Caki2 (cell line): ENCODE measurements at regions not wholly inside any gene's neighbourhood (a gene's known extent, or its start where the extent isn't known, plus 50 kb on each side); places are given as distances from the start of the nearest gene placed in this dataset.
"Not testable (repeated sequence)": the region's sequence is repeated elsewhere in the genome, so short reads cannot be mapped to it uniquely, and the experiment has no call there.

ENCODE experiments used
- DNase-seq: peaks from one replicate; pipeline ENCODE4 v3.0.0-alpha.2; 2015; ENCODE audit warnings: low read depth
- in situ Hi-C: cut with HindIII; loops from 2 replicates; pipeline ENCODE4 v1.10.0; 2016; ENCODE audit warnings: low sequenced_read_pairs, low pct_unique_long_range_greater_than_20kb, mixed read lengths

GRCh38 chr18:23311351-23312121 is 141.6 kb upstream of the RIOK3 start:
- in situ Hi-C loops: no loop called here
- no peak for DNase-seq

GRCh38 chr18:23313379-23313778 is 139.7 kb upstream of the RIOK3 start:
- DNase-seq: no peak
- in situ Hi-C loops: no loop called here

- in situ Hi-C loops: no loop called here
- no peak for DNase-seq
These were observed 138.4 kb upstream of the RIOK3 start for GRCh38 chr18:23314672-23315071.

GRCh38 chr18:23316316-23316715 is 136.8 kb upstream of the RIOK3 start:
- DNase-seq: no peak
- in situ Hi-C loops: no loop called here

DNA sequence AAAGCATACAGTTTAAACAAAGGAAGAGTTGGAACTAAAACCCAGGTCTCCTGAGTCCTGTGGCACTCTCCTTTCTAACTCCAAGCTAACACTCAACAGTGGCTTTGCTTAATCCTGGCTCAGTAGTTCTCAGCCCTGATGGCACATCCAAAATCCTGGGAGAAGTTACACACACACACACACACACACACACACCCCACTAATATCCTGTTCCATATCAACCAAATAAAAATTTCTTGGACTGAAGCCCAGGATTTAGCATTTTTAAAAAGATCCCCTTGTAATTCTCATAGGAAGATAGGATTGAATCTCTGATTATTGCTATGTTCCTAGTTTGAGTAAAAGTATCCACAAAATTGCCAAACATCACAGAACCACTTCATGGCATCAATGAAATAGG is 136.1 kb upstream of the RIOK3 start:
- in situ Hi-C loops: no loop called here
- DNase-seq: no peak

GRCh38 chr18:23317975-23318675 is 135.0 kb upstream of the RIOK3 start:
- in situ Hi-C loops: no loop called here
- no peak for DNase-seq

DNA sequence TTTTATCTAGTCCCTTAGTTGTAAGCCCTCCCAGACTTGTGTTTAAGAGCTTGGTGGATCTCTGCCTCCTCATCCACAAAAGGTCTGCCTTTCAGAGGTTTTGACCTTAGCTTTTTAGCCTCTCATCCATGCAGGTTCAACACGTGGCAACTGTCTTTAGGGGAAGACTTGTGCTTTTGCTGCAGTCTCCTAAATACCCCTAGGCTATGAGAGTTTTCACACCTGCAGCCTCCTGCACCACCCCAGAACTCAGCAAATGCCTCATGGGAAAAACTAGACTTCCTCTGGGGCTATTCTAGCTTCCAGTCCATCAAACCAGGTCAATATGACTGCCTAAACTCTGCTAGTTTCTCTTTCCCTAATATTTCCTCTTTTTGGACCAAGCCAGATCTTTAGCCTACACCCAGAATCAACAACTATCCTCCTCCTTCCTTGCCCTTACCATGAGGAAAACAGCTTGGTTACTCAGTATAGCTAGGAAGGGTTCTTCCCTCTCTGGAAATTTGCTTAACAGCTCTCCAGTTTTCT is 132.3 kb upstream of the RIOK3 start:
- DNase-seq: no peak
- in situ Hi-C loops: no loop called here

GRCh38 chr18:23321996-23322395 is 131.1 kb upstream of the RIOK3 start:
- no peak for DNase-seq
- in situ Hi-C loops: no loop called here

DNA sequence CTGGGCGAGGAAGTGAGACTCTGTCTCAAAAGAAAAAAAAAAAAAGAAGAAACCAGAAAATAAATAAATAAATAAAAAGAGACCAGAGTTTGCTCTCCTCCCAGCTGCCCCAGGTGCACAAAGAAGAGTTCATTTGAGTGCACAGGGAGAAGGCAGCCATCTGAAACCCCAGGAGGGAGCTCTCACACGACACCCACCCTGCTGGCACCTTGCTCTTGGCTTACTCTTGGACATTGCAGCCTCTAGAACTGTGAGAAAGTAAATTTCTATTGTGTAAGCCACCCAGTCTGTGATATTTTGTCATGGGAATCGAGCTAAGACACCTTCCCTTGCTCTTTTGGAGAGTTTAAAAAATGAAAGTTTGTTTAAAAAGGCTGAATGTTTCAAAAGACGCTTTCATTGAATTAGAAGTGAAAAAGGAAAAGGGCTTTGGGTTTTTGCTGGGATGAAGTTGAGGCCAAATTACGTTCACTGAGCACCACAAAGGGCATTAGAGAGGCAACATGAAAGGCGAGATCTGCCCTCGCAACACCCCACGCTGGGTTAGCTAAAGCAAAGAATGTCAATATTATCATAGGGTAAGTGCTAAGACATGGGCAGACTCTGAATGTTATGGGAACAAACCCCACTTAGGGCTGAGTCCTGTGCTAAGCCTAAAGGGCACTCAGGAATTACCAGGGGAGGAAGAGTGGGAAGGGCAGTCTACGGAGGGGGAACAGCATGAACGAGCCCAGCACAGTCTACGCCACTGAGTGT is 128.9 kb upstream of the RIOK3 start:
- in situ Hi-C loops: no loop called here
- no peak for DNase-seq

GRCh38 chr18:23324861-23325260 is 128.2 kb upstream of the RIOK3 start:
- in situ Hi-C loops: no loop called here
- no peak for DNase-seq

DNA sequence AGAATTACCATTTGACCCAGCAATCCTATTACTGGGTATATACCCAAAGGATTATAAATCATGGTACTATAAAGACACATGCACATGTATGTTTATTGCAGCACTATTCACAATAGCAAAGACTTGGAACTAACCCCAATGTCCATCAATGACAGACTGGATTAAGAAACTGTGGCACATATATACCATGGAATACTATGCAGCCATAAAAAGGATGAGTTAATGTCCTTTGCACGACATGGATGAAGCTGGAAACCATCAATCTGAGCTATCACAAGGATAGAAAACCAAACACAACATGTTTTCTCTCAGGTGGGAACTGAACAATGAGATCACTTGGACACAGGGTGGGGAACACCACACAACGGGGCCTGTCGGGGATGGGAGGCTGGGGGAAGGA is 123.4 kb upstream of the RIOK3 start:
- DNase-seq, in situ Hi-C loops: not testable (repeated sequence)

DNA sequence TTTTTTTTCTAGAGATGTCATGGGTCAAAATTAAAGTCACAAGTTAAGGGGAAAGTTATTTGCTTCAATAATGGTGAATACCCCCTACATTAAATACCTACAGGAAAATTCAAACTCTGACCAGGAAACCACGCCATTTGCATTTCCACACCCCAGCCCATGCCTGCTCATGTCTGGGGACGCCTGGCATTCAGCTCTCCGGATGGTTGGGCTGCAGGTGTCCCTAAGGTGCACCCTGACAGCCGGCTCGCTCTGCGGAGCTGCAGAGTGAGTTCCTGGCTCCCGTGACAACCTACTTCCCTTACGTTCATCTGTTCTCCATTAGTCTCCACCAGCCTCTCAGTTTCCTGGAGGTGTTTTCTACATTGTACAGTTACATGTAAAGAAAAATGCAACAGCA is 122.7 kb upstream of the RIOK3 start:
- in situ Hi-C loops: no loop called here

DNA sequence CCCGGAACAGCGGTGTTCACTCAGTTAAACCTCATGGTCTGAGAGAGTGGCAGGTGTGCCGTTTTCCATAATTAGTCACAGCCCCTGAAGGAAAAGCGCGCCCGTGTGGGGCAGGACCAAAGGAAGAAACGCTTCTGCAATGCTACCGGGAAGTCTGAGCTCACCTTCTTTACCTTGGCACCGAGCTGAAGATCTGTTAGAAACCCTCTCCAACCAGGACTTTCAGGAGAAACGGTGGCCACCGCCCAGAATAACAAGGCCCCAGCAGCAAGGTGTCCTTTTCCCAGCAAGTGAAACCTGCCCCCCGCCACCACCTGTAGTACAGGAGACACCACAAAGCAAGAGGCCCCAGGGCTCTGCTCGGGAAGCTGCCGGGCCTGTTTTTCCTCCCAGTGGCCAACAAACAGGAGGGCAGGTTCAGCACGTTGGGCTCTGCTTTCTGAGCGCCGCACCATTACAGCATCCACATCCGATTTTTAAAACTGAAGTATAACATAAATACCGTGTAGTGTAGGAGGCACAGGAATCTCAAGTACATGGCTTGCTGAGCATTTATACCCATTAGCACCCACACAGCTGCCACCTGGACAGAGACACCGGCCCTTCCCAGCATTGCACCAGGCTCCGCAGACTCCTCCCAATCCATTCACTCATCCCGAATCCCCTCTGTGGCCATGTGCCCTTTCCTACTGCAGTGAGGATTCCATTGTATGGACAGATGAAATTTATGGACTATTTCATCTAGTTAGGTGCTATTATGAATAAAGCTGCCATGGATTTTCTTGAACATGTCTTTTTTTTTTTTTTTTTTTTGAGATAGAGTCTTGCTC is 121.8 kb upstream of the RIOK3 start:
- DNase-seq: no peak
- in situ Hi-C loops: no loop called here

More for the DNA sequence above, 122.7 kb upstream of the RIOK3 start:
- DNase-seq: no peak

- in situ Hi-C loops: no loop called here
These were observed 120.7 kb upstream of the RIOK3 start for GRCh38 chr18:23332356-23332755.

GRCh38 chr18:23333827-23334226 is 119.3 kb upstream of the RIOK3 start:
- no peak for DNase-seq
- in situ Hi-C loops: no loop called here

More at GRCh38 chr18:23332356-23332755, 120.7 kb upstream of the RIOK3 start:
- no peak for DNase-seq

GRCh38 chr18:23334569-23334968 is 118.5 kb upstream of the RIOK3 start:
- no peak for DNase-seq
- in situ Hi-C loops: no loop called here

- in situ Hi-C loops: no loop called here
- DNase-seq: no peak
These were observed 117.0 kb upstream of the RIOK3 start for GRCh38 chr18:23336101-23336500.
